ENCODE measurements at regions not wholly inside any gene's neighbourhood (a gene's known extent, or its start where the extent isn't known, plus 50 kb on each side); places are given as distances from the start of the nearest gene placed in this dataset.

GRCh38 chr15:69576035-69576526, 123.5 kb downstream of the RPLP1 start:
- Histone ChIP-seq H3K36me3 (ENCODE audit: insufficient read depth, low read length) (no peaks in the 10 kb centered on the region), H3K9me2 (ENCODE audit: low read depth, low read length) (no peaks in the 10 kb centered on the region), H3K27me3 (ENCODE audit: insufficient read depth, low read length) (peaks cover 6% of the 10 kb centered on the region; the same call in 1 of the 2 replicates), H2AFZ (ENCODE audit: low read length) (no peak overlapping the region), H3K9me3 (ENCODE audit: low read length) (no peaks in the 10 kb centered on the region), H3K4me1 (ENCODE audit: insufficient read depth, low read length, severe bottlenecking) (peaks cover 4% of the 10 kb centered on the region), H3K79me2 (ENCODE audit: insufficient read depth, low read length) (no peaks in the 10 kb centered on the region), H3K4me3 (ENCODE audit: low read depth, low read length, poor library complexity, severe bottlenecking) (no peak overlapping the region), H4K20me1 (ENCODE audit: insufficient read depth, low read length) (no peaks in the 10 kb centered on the region), H3K27ac (ENCODE audit: low read depth, low read length, poor library complexity, severe bottlenecking) (no peak overlapping the region), H3K4me2 (ENCODE audit: low read length) (no peak overlapping the region), H3F3A (ENCODE audit: insufficient read depth, low read length) (no peaks in the 10 kb centered on the region), H3K9ac (ENCODE audit: low read length) (no peak overlapping the region)
- TF ChIP-seq CTCF (IDR thresholded peaks at IDR 0.05; ENCODE audit: low read length) (peak; percentile 89), EZH2 (IDR thresholded peaks at IDR 0.05; ENCODE audit: borderline replicate concordance, low read length) (no peak)

DNA sequence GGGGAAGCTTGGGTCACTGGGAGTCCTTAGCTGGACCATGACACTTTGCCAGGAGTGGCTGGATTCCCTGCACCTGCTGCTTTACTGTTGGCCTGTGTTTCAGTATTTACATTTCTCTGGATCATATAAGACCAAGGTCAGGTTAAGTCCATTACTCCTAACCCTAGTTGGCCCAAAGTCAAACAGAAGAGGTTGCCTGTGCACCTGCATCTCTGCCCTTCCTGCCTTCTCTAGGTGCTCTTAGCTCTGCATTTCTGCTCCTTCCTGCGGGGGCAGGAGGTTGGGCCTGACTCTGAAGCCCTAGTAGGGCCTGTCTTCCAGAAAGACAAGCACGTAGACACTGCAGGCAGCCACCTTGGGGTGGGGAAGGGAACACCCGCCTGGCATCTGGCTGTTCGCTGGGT, 124.3 kb downstream of the RPLP1 start:
- no peaks in the 10 kb centered on the region for H3K79me2 ChIP-seq (ENCODE audit: insufficient read depth, low read length)
- H3K4me1 ChIP-seq (ENCODE audit: insufficient read depth, low read length, severe bottlenecking), result peaks cover 4% of the 10 kb centered on the region
- no peaks in the 10 kb centered on the region for H3K36me3 ChIP-seq (ENCODE audit: insufficient read depth, low read length)
- H4K20me1 ChIP-seq (ENCODE audit: insufficient read depth, low read length), result no peaks in the 10 kb centered on the region
- no peak overlapping the region for H3K4me3 ChIP-seq (ENCODE audit: low read depth, low read length, poor library complexity, severe bottlenecking)
- no peak overlapping the region for H3K9ac ChIP-seq (ENCODE audit: low read length)
- TF ChIP-seq EZH2 (IDR thresholded peaks at IDR 0.05; ENCODE audit: borderline replicate concordance, low read length) (no peak), CTCF (IDR thresholded peaks at IDR 0.05; ENCODE audit: low read length) (no peak; the same call in 1 of the 2 replicates)
- no peak overlapping the region for H3K27ac ChIP-seq (ENCODE audit: low read depth, low read length, poor library complexity, severe bottlenecking)
- H3K9me3 ChIP-seq (ENCODE audit: low read length), result no peaks in the 10 kb centered on the region
- H3K9me2 ChIP-seq (ENCODE audit: low read depth, low read length), result no peaks in the 10 kb centered on the region
- no peak overlapping the region for H2AFZ ChIP-seq (ENCODE audit: low read length)
- no peaks in the 10 kb centered on the region for H3F3A ChIP-seq (ENCODE audit: insufficient read depth, low read length)
- H3K4me2 ChIP-seq (ENCODE audit: low read length), result no peak overlapping the region
- peaks cover 6% of the 10 kb centered on the region; the same call in 1 of the 2 replicates for H3K27me3 ChIP-seq (ENCODE audit: insufficient read depth, low read length)

- Histone ChIP-seq H3K4me2 (ENCODE audit: low read length) (no peak overlapping the region), H3K36me3 (ENCODE audit: insufficient read depth, low read length) (no peaks in the 10 kb centered on the region), H3K79me2 (ENCODE audit: insufficient read depth, low read length) (no peaks in the 10 kb centered on the region), H2AFZ (ENCODE audit: low read length) (no peak overlapping the region), H3K27me3 (ENCODE audit: insufficient read depth, low read length) (peaks cover 6% of the 10 kb centered on the region; the same call in 1 of the 2 replicates), H4K20me1 (ENCODE audit: insufficient read depth, low read length) (no peaks in the 10 kb centered on the region), H3K9ac (ENCODE audit: low read length) (no peak overlapping the region), H3K4me3 (ENCODE audit: low read depth, low read length, poor library complexity, severe bottlenecking) (no peak overlapping the region), H3F3A (ENCODE audit: insufficient read depth, low read length) (no peaks in the 10 kb centered on the region), H3K4me1 (ENCODE audit: insufficient read depth, low read length, severe bottlenecking) (peaks cover 4% of the 10 kb centered on the region), H3K27ac (ENCODE audit: low read depth, low read length, poor library complexity, severe bottlenecking) (no peak overlapping the region), H3K9me3 (ENCODE audit: low read length) (no peaks in the 10 kb centered on the region), H3K9me2 (ENCODE audit: low read depth, low read length) (no peaks in the 10 kb centered on the region)
- TF ChIP-seq CTCF (IDR thresholded peaks at IDR 0.05; ENCODE audit: low read length) (no peak), EZH2 (IDR thresholded peaks at IDR 0.05; ENCODE audit: borderline replicate concordance, low read length) (no peak)
These were observed 124.8 kb downstream of the RPLP1 start for GRCh38 chr15:69577397-69577796.
